HUDEP-2 (cell line): ENCODE measurements at regions not wholly inside any gene's neighbourhood (a gene's known extent, or its start where the extent isn't known, plus 50 kb on each side); places are given as distances from the start of the nearest gene placed in this dataset.

Experiments used
- DNase-seq, 76 experiments: peaks; one replicate each; lab custom pipeline; 2025; ENCODE audit not compliant: unreplicated experiment in 76 of 76; lab: John Stamatoyannopoulos, UW

- no peak for DNase-seq
These were observed 62.1 kb downstream of the VCX3A start for GRCh38 chrX:6472652-6473342.

GRCh38 chrX:6468706-6469105 is 66.2 kb downstream of the VCX3A start:
- no peak for DNase-seq

GRCh38 chrX:6465756-6466155 is 69.2 kb downstream of the VCX3A start:
- DNase-seq: no peak

GRCh38 chrX:6464726-6465125 is 70.2 kb downstream of the VCX3A start:
- no peak for DNase-seq

- DNase-seq: no peak
These were observed 73.9 kb downstream of the VCX3A start for GRCh38 chrX:6460893-6461490.

- DNase-seq: no peak
These were observed 78.7 kb downstream of the VCX3A start for GRCh38 chrX:6456196-6456595.

- DNase-seq: no peak
These were observed 85.0 kb downstream of the VCX3A start for GRCh38 chrX:6449946-6450345.

- DNase-seq: no peak
These were observed 86.9 kb downstream of the VCX3A start for GRCh38 chrX:6448003-6448402.

- DNase-seq: no peak
These were observed 88.3 kb downstream of the VCX3A start for GRCh38 chrX:6446582-6446981.

GRCh38 chrX:6440648-6441047 is 94.3 kb downstream of the VCX3A start:
- DNase-seq: no peak

- no peak for DNase-seq
These were observed 102.7 kb downstream of the VCX3A start for GRCh38 chrX:6432226-6432625.

GRCh38 chrX:6407542-6407941 is 127.4 kb downstream of the VCX3A start:
- no peak for DNase-seq

GRCh38 chrX:6386837-6387236 is 148.1 kb downstream of the VCX3A start:
- DNase-seq: no peak

- DNase-seq: no peak
These were observed 150.0 kb downstream of the VCX3A start for GRCh38 chrX:6384921-6385320.

- DNase-seq: no peak
These were observed 150.5 kb downstream of the VCX3A start for GRCh38 chrX:6384371-6384770.

- DNase-seq: no peak
These were observed 151.0 kb downstream of the VCX3A start for GRCh38 chrX:6383917-6384316.

GRCh38 chrX:6383488-6383887 is 151.4 kb downstream of the VCX3A start:
- no peak for DNase-seq

- no peak for DNase-seq
These were observed 152.6 kb downstream of the VCX3A start for GRCh38 chrX:6382284-6382683.

GRCh38 chrX:6377103-6377764 is 148.6 kb upstream of the NLGN4X start:
- no peak for DNase-seq

- no peak for DNase-seq
These were observed 145.9 kb upstream of the NLGN4X start for GRCh38 chrX:6374556-6374955.

GRCh38 chrX:6372981-6373380 is 144.3 kb upstream of the NLGN4X start:
- no peak for DNase-seq

GRCh38 chrX:6371353-6371752 is 142.7 kb upstream of the NLGN4X start:
- DNase-seq: peak in 1 of 76 experiments; percentile 0
